ENCODE measurements at regions not wholly inside any gene's neighbourhood (a gene's known extent, or its start where the extent isn't known, plus 50 kb on each side); places are given as distances from the start of the nearest gene placed in this dataset.

DNA sequence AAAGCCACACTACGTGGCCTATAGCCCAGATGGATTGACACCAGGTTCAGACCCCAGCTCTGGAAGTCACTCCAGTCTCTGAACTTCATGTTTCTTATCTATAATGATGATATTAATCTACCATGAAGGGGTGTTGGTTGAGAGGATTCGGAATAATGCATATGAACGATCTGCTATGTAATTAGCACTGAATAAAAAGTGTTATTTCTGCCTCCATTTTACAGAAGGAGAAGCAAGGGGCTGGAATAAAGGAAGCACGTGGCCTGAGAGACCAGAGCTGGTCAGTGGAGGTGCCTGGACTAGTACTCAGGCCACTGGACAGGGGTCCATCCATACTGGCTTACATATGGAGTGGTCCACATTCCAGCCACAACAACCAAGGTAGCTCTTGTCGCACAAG is 166.5 kb upstream of the MYCN start:
- no peak for TF ChIP-seq POLR2A (IDR thresholded peaks at IDR 0.05)
- no peak for TF ChIP-seq CTCF (IDR thresholded peaks at IDR 0.05)
- TF ChIP-seq EP300 (IDR thresholded peaks at IDR 0.05; ENCODE audit: low read depth), result no peak
- TF ChIP-seq POLR2AphosphoS5 (IDR thresholded peaks at IDR 0.05), result no peak

Data from transverse colon (tissue), 4 donors.